GM18499 (cell line): ENCODE measurements at regions not wholly inside any gene's neighbourhood (a gene's known extent, or its start where the extent isn't known, plus 50 kb on each side); places are given as distances from the start of the nearest gene placed in this dataset.

Experiments used
- ATAC-seq: cut with Tn5 transposase; IDR thresholded peaks from one replicate; pipeline ENCODE4 v1.9.1; 2021; ENCODE audit warnings: moderate number of reproducible peaks; ENCODE audit not compliant: insufficient read depth, unreplicated experiment

DNA sequence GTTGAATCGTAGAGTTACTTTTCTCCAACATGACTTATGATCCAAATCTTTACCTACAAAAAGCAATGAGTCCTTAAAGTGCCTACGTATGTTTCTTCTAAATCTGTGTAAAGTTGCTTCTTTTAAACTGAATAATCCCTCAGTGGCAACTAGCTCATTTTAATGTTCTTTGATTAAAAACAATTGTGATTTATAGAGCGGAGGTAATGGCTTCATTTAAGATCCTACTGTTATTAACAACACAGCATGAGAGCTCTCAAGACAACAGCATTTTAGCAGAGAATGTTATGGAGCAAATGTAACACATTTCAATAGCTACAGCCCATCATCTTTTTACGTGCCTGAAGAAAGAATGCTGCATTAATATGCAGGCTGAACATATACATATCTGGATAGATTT lies 55.3 kb upstream of the VGLL3 start:
- ATAC-seq = no peak

DNA sequence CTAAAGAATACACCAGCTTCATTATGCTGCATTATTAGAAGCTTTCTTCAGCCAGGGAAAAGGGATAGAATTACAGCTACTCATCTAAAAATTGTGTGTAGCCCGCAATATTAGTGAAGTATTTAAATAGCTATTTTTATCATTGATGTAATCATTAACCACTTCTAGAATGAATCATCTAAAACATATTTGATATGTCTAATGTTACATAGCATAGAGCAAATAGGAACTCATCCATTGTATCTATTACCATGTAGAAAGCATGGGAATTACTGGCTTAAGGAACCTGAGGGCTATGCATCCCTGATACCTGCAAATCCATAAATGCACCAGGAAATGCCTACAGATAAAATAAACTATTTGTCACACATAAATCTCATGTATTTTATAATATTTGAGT lies 54.5 kb upstream of the VGLL3 start:
- ATAC-seq = no peak

DNA sequence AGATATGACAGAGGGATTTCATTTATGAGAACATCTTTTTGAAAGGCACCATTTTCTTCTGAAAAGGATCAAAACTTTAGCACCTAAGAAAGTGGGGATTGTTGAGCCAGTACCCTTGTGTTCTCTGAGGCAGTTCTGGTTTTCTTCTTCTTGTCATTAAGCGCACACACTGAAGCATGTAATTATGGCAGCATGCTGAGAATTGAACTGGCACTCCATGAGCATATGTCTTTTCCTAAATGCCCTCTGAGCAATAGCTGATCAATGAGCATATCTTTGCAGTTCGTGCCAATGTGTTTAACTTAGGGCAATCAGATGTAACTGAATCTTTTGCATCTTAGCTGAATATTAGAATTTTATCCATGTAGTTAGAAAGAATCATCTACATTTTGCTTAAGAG lies 53.9 kb upstream of the VGLL3 start:
- ATAC-seq = no peak

DNA sequence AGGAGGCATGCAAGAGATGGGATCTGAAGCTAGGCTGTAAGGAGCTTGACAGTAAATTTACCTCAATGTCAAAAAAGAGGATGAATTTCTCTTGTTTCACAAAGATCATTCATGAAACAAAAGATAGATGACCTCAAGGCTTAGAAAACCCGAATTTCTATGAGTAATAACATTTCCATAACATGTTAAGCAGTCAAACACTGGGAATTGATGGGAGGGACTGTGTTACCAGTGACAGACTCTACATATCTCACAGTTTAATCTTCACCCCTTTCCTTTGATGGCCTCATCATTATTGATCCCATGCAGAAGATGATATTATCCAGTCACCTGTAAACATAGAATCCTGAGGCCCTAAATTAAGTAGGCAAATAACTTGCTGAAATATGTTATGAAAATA lies 53.5 kb upstream of the VGLL3 start:
- ATAC-seq = no peak

DNA sequence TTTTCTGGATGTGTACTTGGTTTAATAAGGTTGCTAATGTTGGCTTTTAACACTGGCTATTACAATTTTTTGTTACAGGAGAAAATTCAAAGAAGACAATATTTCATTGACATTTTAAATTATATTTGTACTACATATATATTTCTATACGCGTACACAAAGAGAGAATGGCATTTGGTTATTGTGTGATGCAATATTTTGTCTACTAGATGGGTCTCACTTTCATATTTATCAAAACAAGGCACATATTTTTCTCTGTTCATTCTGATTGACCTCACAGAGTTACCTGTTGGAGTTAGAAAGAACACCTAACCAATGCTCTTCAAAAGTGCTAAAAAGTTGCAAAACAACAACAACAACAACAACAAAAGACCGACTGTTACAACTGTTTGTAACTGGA lies 50.2 kb upstream of the VGLL3 start:
- no peak for ATAC-seq
